Keratinocyte (primary cell): ENCODE measurements at regions not wholly inside any gene's neighbourhood (a gene's known extent, or its start where the extent isn't known, plus 50 kb on each side); places are given as distances from the start of the nearest gene placed in this dataset.

Experiments
- DNase-seq: peaks from one replicate; pipeline ENCODE4 v3.0.0-alpha.2; 2011; ENCODE audit warnings: low read depth, missing footprints, low spot score
- FAIRE-seq: peaks from 2 replicates; lab custom pipeline; 2011; peaks lifted over from hg19 to GRCh38; lab: Jason Lieb, UNC
- H2AFZ ChIP-seq: 2 replicates; pipeline ENCODE4 v1.6.0; 2012; ENCODE audit warnings: low read length, control low read depth, inconsistent platforms; ENCODE audit not compliant: control insufficient read depth
- H3K27ac ChIP-seq: 2 replicates; pipeline ENCODE4 v1.5.1; 2011; ENCODE audit warnings: low read length; ENCODE audit not compliant: control insufficient read depth, insufficient read depth
- H3K27me3 ChIP-seq: 3 replicates; pipeline ENCODE4 v1.6.0; 2011; ENCODE audit warnings: low read length; ENCODE audit not compliant: control insufficient read depth, insufficient read depth; ENCODE audit errors: extremely low read depth
- H3K36me3 ChIP-seq, 2 experiments: 2 replicates in 1 of 2; 3 replicates in 1 of 2; pipeline ENCODE4 v1.5.1; 2011; ENCODE audit warnings: low read length in 2 of 2, mild to moderate bottlenecking in 1 of 2; ENCODE audit not compliant: control insufficient read depth in 2 of 2, insufficient read depth in 2 of 2; ENCODE audit errors: extremely low read depth in 1 of 2
- H3K4me1 ChIP-seq: 3 replicates; pipeline ENCODE4 v1.5.1; 2011; ENCODE audit warnings: low read length; ENCODE audit not compliant: control insufficient read depth, insufficient read depth; ENCODE audit errors: extremely low read depth
- H3K4me2 ChIP-seq: 3 replicates; pipeline ENCODE4 v1.6.0; 2011; ENCODE audit warnings: low read depth, low read length; ENCODE audit not compliant: control insufficient read depth, insufficient read depth; ENCODE audit errors: extremely low read depth
- H3K4me3 ChIP-seq, 3 experiments: fragments of 200-600 bp in 1 of 3; sonication (generic) in 1 of 3; 2 replicates in 2 of 3; 3 replicates in 1 of 3; pipeline ENCODE4 v1.5.1; 2011 to 2016; ENCODE audit warnings: low read length in 3 of 3, mild to moderate bottlenecking in 3 of 3, control low read depth in 2 of 3, inconsistent platforms in 1 of 3, low read depth in 1 of 3, mixed read lengths in 1 of 3, mixed run types in 1 of 3, moderate library complexity in 1 of 3; ENCODE audit not compliant: control insufficient read depth in 2 of 3, insufficient read depth in 2 of 3; ENCODE audit errors: extremely low read depth in 1 of 3
- H3K79me2 ChIP-seq: 2 replicates; pipeline ENCODE4 v1.6.0; 2012; ENCODE audit warnings: low read length; ENCODE audit not compliant: control insufficient read depth, insufficient read depth
- H3K9ac ChIP-seq: 3 replicates; pipeline ENCODE4 v1.6.0; 2011; ENCODE audit warnings: low read length; ENCODE audit not compliant: control insufficient read depth, insufficient read depth; ENCODE audit errors: extremely low read depth
- H3K9me1 ChIP-seq: 3 replicates; pipeline ENCODE4 v1.6.0; 2011; ENCODE audit warnings: low read length; ENCODE audit not compliant: control insufficient read depth, insufficient read depth; ENCODE audit errors: extremely low read depth
- H3K9me3 ChIP-seq: 2 replicates; pipeline ENCODE4 v1.5.1; 2012; ENCODE audit warnings: low read depth, low read length; ENCODE audit not compliant: control insufficient read depth
- H4K20me1 ChIP-seq: 3 replicates; pipeline ENCODE4 v1.6.0; 2011; ENCODE audit warnings: low read length; ENCODE audit not compliant: control insufficient read depth, insufficient read depth; ENCODE audit errors: extremely low read depth
- CTCF ChIP-seq, 3 experiments: IDR thresholded peaks in 1 of 3; conservative IDR thresholded peaks in 1 of 3; optimal IDR thresholded peaks in 1 of 3; 2 replicates in 2 of 3; 3 replicates in 1 of 3; pipeline versions ENCODE3 to v1.5.1; 2011; ENCODE audit warnings: low read length in 3 of 3, mild to moderate bottlenecking in 3 of 3, moderate library complexity in 2 of 3, control low read depth in 1 of 3, inconsistent platforms in 1 of 3; ENCODE audit not compliant: insufficient read depth in 2 of 3; ENCODE audit errors: extremely low read depth in 1 of 3
- EZH2 ChIP-seq: IDR thresholded peaks from one replicate; pipeline ENCODE4 v1.6.1; 2012; ENCODE audit warnings: inconsistent platforms, mild to moderate bottlenecking, low read length, moderate library complexity
- dilution Hi-C: fragments of 300-500 bp; cut with MboI; formaldehyde crosslinking; loops from one replicate; pipeline ENCODE4 v1.7.0; 2020; ENCODE audit warnings: low sequenced_read_pairs; ENCODE audit not compliant: extremely low pct_ligation_motif_present

- no peaks in the 10 kb centered on the region for H3K9me1 ChIP-seq
- no peak overlapping the region for H3K4me2 ChIP-seq
- dilution Hi-C loops, result no loop called here
- H2AFZ ChIP-seq, result no peak overlapping the region
- peaks cover 14% of the 10 kb centered on the region for H3K9me3 ChIP-seq
- H3K27ac ChIP-seq, result no peak overlapping the region
- FAIRE-seq (no peak), DNase-seq (no peak)
- TF ChIP-seq EZH2 (no peak), CTCF (optimal IDR thresholded peaks at IDR 0.05 in 1 of 3, IDR thresholded peaks at IDR 0.05 in 1 of 3, conservative IDR thresholded peaks at IDR 0.05 in 1 of 3; ENCODE audit: extremely low read depth in 1 of 3, insufficient read depth in 2 of 3, low read length in 3 of 3) (no peak)
- H3K4me3 ChIP-seq, result no peak overlapping the region
- H3K36me3 ChIP-seq, result no peaks in the 10 kb centered on the region
- no peaks in the 10 kb centered on the region for H3K27me3 ChIP-seq
- no peaks in the 10 kb centered on the region for H4K20me1 ChIP-seq
- no peak overlapping the region for H3K9ac ChIP-seq
- no peaks in the 10 kb centered on the region for H3K4me1 ChIP-seq
- H3K79me2 ChIP-seq, result no peaks in the 10 kb centered on the region
Measured at GRCh38 chr22:48322907-48323306, 1504.8 kb downstream of the BRD1 start.

DNA sequence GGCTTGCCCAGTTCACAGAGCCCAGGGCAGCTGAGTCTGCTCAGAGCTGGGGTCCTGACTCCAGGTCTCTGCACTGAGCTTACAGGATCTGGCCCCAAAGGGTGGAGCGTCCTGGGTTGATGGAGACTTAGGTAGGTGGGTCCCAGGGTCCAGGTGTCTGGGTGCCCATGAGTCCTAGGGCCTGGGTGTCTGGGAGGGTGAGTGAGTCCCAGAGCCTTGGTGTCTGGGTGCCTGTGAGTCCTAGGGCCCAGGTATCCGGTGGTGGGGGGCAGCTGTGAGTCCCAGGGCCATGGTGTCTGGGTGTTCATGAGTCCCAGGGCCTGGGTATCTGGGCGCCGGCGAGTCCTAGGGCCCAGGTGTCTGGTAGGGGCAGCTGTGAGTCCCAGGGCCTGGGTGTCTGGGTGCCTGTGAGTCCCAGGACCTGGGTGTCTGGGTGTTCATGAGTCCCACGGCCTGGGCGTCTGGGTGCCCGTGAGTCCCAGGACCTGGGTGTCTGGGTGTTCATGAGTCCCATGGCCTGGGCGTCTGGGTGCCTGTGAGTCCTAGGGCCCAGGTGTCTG is 1505.6 kb downstream of the BRD1 start:
- no peak for FAIRE-seq
- dilution Hi-C loops, result no loop called here
- TF ChIP-seq EZH2 (no peak), CTCF (optimal IDR thresholded peaks at IDR 0.05 in 1 of 3, IDR thresholded peaks at IDR 0.05 in 1 of 3, conservative IDR thresholded peaks at IDR 0.05 in 1 of 3; ENCODE audit: extremely low read depth in 1 of 3, insufficient read depth in 2 of 3, low read length in 3 of 3) (no peak)
- no peaks in the 10 kb centered on the region for H3K4me1 ChIP-seq
- H3K9ac ChIP-seq, result no peak overlapping the region
- H3K9me3 ChIP-seq, result peaks cover 14% of the 10 kb centered on the region
- no peak overlapping the region for H3K4me2 ChIP-seq
- H3K9me1 ChIP-seq, result no peaks in the 10 kb centered on the region
- no peaks in the 10 kb centered on the region for H3K27me3 ChIP-seq
- H3K79me2 ChIP-seq, result no peaks in the 10 kb centered on the region
- no peak for DNase-seq
- no peaks in the 10 kb centered on the region for H3K36me3 ChIP-seq
- H2AFZ ChIP-seq, result no peak overlapping the region
- no peak overlapping the region for H3K4me3 ChIP-seq
- no peak overlapping the region for H3K27ac ChIP-seq
- no peaks in the 10 kb centered on the region for H4K20me1 ChIP-seq
